Activated T-helper 2 cell treated with anti-CD3 and anti-CD28 coated beads, Interferon-gamma antibody, Interleukin-2, Interleukin-4, amounts not matched to agents 10 μg/mL and 5 μg/mL and 100 μg/mL, durations not matched to agents 14 hours and 24 hours and 36 hours (primary cell): ENCODE measurements at regions not wholly inside any gene's neighbourhood (a gene's known extent, or its start where the extent isn't known, plus 50 kb on each side); places are given as distances from the start of the nearest gene placed in this dataset.
"Not testable (repeated sequence)": the region's sequence is repeated elsewhere in the genome, so short reads cannot be mapped to it uniquely, and the experiment has no call there.

Source experiments
- DNase-seq: peaks from one replicate; pipeline ENCODE4 v3.0.0; 2021; ENCODE audit warnings: low spot score
- H3K27ac Mint-ChIP-seq: one replicate; pipeline ENCODE4 v1.8.0; 2021; ENCODE audit warnings: mixed read lengths
- H3K27me3 Mint-ChIP-seq: one replicate; pipeline ENCODE4 v1.8.0; 2021; ENCODE audit warnings: low read depth, mixed read lengths
- H3K36me3 Mint-ChIP-seq: one replicate; pipeline ENCODE4 v1.8.0; 2021; ENCODE audit warnings: low read depth, mixed read lengths
- H3K4me1 Mint-ChIP-seq: one replicate; pipeline ENCODE4 v1.8.0; 2021; ENCODE audit warnings: low read depth, mixed read lengths
- H3K4me3 Mint-ChIP-seq: one replicate; pipeline ENCODE4 v1.8.0; 2021; ENCODE audit warnings: low read depth, mild to moderate bottlenecking, moderate library complexity, mixed read lengths
- H3K9me3 Mint-ChIP-seq: one replicate; pipeline ENCODE4 v1.8.0; 2021; ENCODE audit warnings: mixed read lengths
- intact Hi-C: fragments of 100-400 bp; cut with micrococcal nuclease; formaldehyde crosslinking; loops from one replicate; pipeline ENCODE4 v1.15.1; 2023

DNA sequence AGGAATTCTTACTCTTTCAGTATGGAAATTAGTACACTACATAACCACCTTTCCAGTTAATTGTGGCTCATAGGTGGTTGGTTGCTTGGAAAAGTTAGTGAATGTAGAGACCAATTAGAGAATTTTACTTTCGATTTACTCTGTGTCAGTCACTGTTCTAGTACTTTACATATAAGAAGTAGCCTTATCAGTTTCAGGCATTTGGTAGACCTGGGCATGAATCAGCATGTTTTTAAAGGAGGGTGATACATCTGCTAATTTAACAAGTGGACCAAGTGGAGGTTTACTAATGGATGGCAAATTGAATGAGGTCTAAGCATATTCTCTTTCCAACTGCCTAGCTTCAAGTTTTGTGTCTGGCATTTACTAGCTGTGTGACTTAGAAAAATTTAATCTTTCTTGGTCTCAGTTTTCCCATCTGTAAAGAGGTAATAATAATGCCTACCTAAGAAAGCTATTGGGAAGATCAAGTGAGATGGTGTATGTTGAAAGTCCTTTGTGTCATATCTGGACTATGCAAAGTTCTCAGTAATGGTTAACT, 1158.6 kb downstream of the PLA2G4A start:
- Mint-ChIP-seq H3K27me3 (no peaks in the 10 kb centered on the region), H3K36me3 (no peaks in the 10 kb centered on the region), H3K27ac (no peak overlapping the region), H3K4me3 (no peak overlapping the region), H3K9me3 (no peaks in the 10 kb centered on the region), H3K4me1 (no peaks in the 10 kb centered on the region)
- intact Hi-C loops: no loop called here
- DNase-seq: no peak

DNA sequence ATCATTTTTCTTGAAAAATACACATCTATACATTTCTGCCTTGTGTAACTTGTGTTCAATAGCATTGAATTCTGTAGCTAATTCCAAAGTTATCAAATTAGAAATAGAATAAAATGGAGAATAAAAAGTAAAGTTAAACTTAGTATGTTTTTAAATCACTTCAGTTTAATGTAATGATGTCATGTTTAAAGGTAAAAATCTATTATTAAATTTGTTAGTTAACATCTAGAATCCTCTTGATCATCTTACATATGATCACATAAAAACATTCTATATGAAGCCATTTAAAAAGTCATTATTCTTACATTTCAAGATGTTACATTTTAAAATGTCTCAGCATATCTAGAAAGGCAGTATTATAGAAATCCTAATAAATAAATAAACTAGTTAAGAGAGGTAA, 1163.2 kb downstream of the PLA2G4A start:
- H3K4me3 Mint-ChIP-seq: no peak overlapping the region
- H3K27ac Mint-ChIP-seq: no peak overlapping the region
- DNase-seq: no peak
- H3K9me3 Mint-ChIP-seq: no peaks in the 10 kb centered on the region
- no peaks in the 10 kb centered on the region for H3K27me3 Mint-ChIP-seq
- H3K36me3 Mint-ChIP-seq: no peaks in the 10 kb centered on the region
- intact Hi-C loops: no loop called here
- H3K4me1 Mint-ChIP-seq: no peaks in the 10 kb centered on the region

DNA sequence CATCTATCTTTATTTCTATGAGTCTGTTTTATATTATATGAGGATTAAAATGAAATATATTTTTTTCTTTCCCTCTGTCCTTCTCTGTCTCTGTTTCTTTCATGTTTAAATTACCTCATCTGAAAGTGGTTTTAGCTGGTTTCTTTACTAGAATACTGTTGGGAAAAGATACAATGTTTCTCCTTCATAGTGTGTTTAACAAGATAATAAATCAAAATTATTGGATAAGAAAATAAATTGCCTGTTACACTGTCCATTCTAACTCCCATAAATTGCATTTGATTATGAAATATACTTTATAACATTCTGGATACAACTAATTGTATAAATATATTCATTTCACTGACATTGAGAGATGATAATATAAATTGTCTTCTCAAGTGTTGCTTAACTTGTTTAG, 1168.0 kb downstream of the PLA2G4A start:
- Mint-ChIP-seq H3K36me3 (no peaks in the 10 kb centered on the region), H3K4me3 (no peak overlapping the region), H3K27me3 (no peaks in the 10 kb centered on the region), H3K9me3 (no peaks in the 10 kb centered on the region), H3K4me1 (no peaks in the 10 kb centered on the region), H3K27ac (no peak overlapping the region)
- DNase-seq: no peak
- intact Hi-C loops: no loop called here

DNA sequence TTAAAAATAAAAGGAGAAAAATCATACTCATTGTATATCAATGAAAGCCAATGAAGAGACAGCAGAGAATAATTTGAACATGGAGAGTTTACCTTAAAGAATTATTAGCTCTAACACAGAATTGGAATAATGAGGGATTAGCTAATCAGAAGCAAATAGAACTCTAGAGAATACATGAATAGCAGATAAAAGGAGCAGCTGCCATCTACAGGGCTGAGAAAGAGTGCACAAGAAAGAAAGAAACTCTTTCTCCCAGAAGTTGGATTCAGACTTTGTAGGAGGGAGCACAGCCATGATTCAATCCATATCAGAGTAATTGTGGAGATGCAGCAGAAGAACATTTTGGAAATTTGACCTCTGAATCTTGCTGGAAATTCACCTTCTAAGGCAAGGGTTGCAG, 1171.2 kb downstream of the PLA2G4A start:
- no peak overlapping the region for H3K27ac Mint-ChIP-seq
- no peaks in the 10 kb centered on the region for H3K36me3 Mint-ChIP-seq
- no peak overlapping the region for H3K4me3 Mint-ChIP-seq
- DNase-seq: no peak
- H3K27me3 Mint-ChIP-seq: no peaks in the 10 kb centered on the region
- peaks cover 6% of the 10 kb centered on the region for H3K9me3 Mint-ChIP-seq
- intact Hi-C loops: no loop called here
- H3K4me1 Mint-ChIP-seq: no peaks in the 10 kb centered on the region

DNA sequence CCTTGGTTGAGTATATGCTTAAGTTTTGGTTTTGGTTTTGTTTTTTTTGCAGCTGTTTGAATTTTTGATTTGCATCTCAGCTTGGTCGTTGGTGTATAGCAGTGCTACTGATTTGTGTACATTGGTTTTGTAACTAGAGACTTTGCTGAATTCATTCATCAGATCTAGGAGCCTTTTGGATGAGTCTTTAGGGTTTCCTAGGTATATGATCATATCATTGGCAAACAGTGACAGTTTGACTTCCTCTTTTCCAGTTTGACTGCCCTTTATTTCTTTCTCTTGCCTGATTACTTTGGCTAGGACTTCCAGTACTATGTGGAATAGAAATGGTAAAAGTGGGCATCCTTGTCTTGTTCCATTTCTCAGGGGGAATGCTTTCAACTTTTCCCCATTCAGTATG, 1174.9 kb downstream of the PLA2G4A start:
- H3K27me3 Mint-ChIP-seq, DNase-seq, H3K9me3 Mint-ChIP-seq, H3K36me3 Mint-ChIP-seq, H3K4me3 Mint-ChIP-seq, H3K4me1 Mint-ChIP-seq, H3K27ac Mint-ChIP-seq, intact Hi-C loops: not testable (repeated sequence)

DNA sequence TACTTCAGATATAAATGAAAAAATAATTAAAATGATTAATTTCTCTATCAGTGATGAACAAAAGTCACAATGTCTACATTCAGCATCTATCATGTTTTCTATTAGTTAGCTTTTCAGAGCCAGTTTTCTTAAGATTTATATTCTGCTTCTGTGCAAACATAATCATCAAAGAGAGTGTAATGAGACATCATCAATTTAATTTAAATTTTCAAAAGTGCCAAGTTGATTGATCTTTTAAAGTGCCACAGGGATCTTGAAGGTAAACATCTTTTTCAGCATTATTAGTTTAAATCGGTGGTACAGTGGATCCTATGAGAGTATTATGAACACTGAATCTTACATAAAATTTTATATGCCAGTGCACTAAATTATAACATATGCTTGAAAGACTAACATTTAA, 1176.1 kb downstream of the PLA2G4A start:
- Mint-ChIP-seq H3K27ac (no peak overlapping the region), H3K4me3 (no peak overlapping the region), H3K27me3 (no peaks in the 10 kb centered on the region), H3K4me1 (no peaks in the 10 kb centered on the region), H3K36me3 (no peaks in the 10 kb centered on the region), H3K9me3 (peaks cover 6% of the 10 kb centered on the region)
- intact Hi-C loops: no loop called here
- no peak for DNase-seq

DNA sequence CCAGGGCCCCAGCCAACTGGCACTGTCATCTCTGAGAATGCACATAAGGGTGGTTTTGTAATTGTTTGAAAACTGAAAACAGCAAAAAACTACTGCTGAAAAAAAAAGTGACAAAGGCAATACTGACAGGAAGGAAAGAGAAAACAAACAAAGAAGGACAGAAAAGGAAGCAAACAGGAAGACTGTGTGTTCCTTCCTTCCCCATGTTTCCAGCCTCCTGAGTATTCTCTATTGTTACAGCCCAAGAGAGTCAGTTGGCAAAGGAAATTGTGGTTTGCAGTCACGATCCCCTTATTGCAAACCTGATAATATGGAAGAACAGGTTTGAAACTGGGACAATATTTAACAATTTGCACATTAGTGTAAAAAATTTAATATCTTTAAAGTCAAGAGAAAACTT, 1177.6 kb downstream of the PLA2G4A start:
- intact Hi-C loops: no loop called here
- H3K4me3 Mint-ChIP-seq: no peak overlapping the region
- H3K27me3 Mint-ChIP-seq: no peaks in the 10 kb centered on the region
- peaks cover 6% of the 10 kb centered on the region for H3K9me3 Mint-ChIP-seq
- no peaks in the 10 kb centered on the region for H3K36me3 Mint-ChIP-seq
- DNase-seq: no peak
- H3K27ac Mint-ChIP-seq: no peak overlapping the region
- no peaks in the 10 kb centered on the region for H3K4me1 Mint-ChIP-seq

DNA sequence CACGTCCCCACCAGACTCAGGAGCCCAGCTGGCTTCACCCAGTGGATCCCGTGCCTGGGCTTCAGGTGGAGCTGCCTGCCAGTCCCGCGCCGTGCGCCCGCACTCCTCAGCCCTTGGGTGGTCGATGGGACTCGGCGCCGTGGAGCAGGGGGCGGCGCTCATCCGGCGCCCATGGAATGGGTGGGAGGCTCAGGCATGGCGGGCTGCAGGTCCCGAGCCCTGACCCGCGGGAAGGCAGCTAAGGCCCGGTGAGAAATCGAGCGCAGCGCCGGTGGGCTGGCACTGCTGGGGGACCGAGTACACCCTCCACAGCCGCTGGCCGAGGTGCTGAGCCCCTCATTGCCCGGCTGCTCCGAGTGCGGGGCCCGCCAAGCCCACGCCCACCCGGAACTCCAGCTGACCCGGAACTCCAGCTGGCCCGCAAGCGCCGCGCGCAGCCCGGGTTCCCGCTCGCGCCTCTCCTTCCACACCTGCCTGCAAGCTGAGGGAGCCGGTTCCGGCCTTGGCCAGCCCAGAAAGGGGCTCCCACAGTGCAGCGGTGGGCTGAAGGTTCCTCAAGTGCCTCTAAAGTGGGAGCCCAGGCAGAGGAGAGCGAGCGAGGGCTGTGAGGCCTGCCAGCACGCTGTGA, 1184.6 kb downstream of the PLA2G4A start:
- H3K36me3 Mint-ChIP-seq, H3K4me3 Mint-ChIP-seq, H3K27ac Mint-ChIP-seq, H3K4me1 Mint-ChIP-seq, intact Hi-C loops, DNase-seq, H3K27me3 Mint-ChIP-seq: not testable (repeated sequence)
- H3K9me3 Mint-ChIP-seq: peaks cover 11% of the 10 kb centered on the region

DNA sequence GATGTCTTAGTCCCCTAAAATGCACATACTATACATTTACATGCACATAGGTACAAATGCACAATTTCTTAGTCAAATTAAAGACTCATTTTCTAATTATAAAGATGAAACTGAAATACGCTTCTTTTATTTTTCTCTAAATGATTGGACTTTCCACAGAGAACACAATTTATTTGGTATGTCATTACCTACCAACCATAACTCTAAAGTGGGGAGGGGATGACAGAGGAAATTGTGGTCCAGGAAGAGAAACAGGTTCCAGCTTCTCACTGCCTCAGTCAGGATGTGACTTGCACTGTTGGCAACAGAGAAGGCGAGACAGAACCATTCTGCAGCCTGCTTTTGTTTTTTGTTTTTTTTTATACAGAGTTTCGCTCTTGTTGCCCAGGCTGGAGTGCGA, 1189.2 kb downstream of the PLA2G4A start:
- Mint-ChIP-seq H3K27me3 (no peaks in the 10 kb centered on the region), H3K9me3 (peaks cover 17% of the 10 kb centered on the region), H3K27ac (no peak overlapping the region), H3K4me1 (no peaks in the 10 kb centered on the region), H3K4me3 (no peak overlapping the region), H3K36me3 (no peaks in the 10 kb centered on the region)
- intact Hi-C loops: no loop called here
- DNase-seq: no peak

DNA sequence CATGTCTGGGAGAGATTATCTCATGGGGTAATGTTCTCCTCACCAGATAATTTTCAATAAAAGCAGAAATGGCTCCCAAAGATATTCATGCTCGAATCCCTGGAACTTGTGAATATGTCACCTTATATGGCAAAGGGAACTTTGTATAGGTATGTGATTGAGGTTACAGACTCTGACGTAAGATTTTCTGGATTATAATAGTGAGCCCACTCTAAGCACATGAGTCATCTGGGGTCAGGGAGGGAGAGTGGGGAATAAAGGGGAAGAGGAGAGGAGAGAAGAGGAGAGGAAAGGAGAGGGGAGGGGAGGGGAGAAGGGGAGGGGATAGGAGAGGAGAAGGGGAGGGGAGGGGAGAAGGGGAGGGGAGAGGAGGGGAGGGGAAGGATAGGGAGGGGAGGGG, 1193.9 kb downstream of the PLA2G4A start:
- intact Hi-C loops: no loop called here

DNA sequence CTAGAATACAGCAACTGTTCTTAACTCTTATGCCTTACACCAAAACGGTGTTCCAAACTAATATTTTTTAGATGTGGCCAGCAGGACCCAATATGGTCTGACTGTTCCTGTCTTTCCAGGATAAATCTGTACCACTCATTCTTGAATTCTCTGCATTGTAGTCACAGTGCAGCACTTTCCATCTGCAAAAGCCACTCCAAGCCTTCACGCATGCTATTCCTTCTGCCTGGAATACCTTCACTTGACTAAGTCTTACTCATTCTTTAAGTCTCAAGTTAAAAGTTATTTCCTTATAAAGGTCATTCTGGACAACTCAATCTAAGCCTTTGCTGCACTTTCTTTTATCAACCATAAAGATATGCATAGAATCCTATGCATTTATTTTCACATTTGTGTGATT, 1194.5 kb downstream of the PLA2G4A start:
- intact Hi-C loops: no loop called here
- H3K4me1 Mint-ChIP-seq: no peaks in the 10 kb centered on the region
- no peak overlapping the region for H3K27ac Mint-ChIP-seq
- H3K9me3 Mint-ChIP-seq: peaks cover 16% of the 10 kb centered on the region
- H3K4me3 Mint-ChIP-seq: no peak overlapping the region
- H3K27me3 Mint-ChIP-seq: no peaks in the 10 kb centered on the region
- DNase-seq: no peak
- H3K36me3 Mint-ChIP-seq: no peaks in the 10 kb centered on the region

More for the DNA sequence above, 1193.9 kb downstream of the PLA2G4A start:
- H3K27me3 Mint-ChIP-seq: no peaks in the 10 kb centered on the region
- no peak overlapping the region for H3K27ac Mint-ChIP-seq
- peaks cover 16% of the 10 kb centered on the region for H3K9me3 Mint-ChIP-seq
- H3K4me3 Mint-ChIP-seq: no peak overlapping the region
- no peaks in the 10 kb centered on the region for H3K36me3 Mint-ChIP-seq
- DNase-seq: no peak
- H3K4me1 Mint-ChIP-seq: no peaks in the 10 kb centered on the region

DNA sequence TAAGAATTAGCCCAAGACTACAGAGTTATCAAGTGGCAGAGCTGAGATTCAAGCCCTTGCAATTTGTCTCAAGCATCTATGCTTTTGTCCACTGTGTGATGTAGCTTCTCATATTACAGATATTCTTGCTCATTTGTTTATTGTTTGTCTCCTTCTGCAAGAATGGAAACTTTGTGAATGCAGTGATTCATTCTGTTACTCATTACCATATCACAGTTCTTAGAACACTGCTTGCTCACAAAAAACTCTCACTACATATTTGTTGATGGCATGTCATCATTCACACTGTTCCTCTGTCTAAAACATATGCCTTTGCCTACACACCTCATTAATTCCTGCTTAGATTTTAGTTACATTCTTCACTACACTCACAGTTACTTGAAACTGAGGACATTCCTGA, 1198.9 kb downstream of the PLA2G4A start:
- no peak for DNase-seq
- H3K36me3 Mint-ChIP-seq: no peaks in the 10 kb centered on the region
- H3K27ac Mint-ChIP-seq: no peak overlapping the region
- peaks cover 5% of the 10 kb centered on the region for H3K9me3 Mint-ChIP-seq
- H3K4me1 Mint-ChIP-seq: no peaks in the 10 kb centered on the region
- no peaks in the 10 kb centered on the region for H3K27me3 Mint-ChIP-seq
- no peak overlapping the region for H3K4me3 Mint-ChIP-seq
- intact Hi-C loops: no loop called here

DNA sequence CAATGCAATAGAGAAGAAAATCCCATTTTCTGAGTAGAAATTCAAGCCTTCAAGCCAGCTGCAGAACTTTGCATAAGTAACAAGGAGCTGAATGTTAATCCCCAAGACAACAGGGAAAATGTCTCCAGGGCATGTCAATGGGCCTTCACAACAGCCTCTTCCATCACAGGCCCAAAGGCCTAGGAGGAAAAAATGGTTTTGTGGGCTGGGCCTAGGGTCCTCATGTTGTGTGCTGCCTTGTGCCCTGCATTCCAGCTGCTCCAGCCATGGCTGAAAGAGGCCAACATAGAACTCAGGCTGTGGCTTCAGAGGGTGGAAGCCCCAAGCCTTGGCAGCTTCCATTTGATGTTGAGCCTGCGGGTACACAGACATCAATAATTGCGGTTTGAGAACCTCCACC, 1208.8 kb downstream of the PLA2G4A start:
- H3K27ac Mint-ChIP-seq, H3K36me3 Mint-ChIP-seq, intact Hi-C loops, H3K27me3 Mint-ChIP-seq, H3K4me1 Mint-ChIP-seq, H3K4me3 Mint-ChIP-seq, DNase-seq: not testable (repeated sequence)
- H3K9me3 Mint-ChIP-seq: peaks cover 15% of the 10 kb centered on the region
